Karpas-422 (cell line): ENCODE measurements at regions not wholly inside any gene's neighbourhood (a gene's known extent, or its start where the extent isn't known, plus 50 kb on each side); places are given as distances from the start of the nearest gene placed in this dataset.
"Not testable (repeated sequence)": the region's sequence is repeated elsewhere in the genome, so short reads cannot be mapped to it uniquely, and the experiment has no call there.

Source experiments
- DNase-seq: peaks from one replicate; pipeline ENCODE4 v3.0.0-alpha.2; 2015
- H2AFZ ChIP-seq: fragments of 200-600 bp; sonication (generic); 2 replicates; pipeline ENCODE4 v1.6.1; 2014; ENCODE audit warnings: antibody characterized with exemption, low read length, mixed read lengths
- H3K27ac ChIP-seq: fragments of 200-600 bp; sonication (generic); 2 replicates; pipeline ENCODE4 v1.5.1; 2014; ENCODE audit warnings: mild to moderate bottlenecking, low read length, moderate library complexity
- H3K27me3 ChIP-seq: fragments of 200-600 bp; sonication (generic); 2 replicates; pipeline ENCODE4 v1.6.1; 2014; ENCODE audit warnings: low read length, mixed read lengths
- H3K36me3 ChIP-seq: fragments of 200-600 bp; sonication (generic); 2 replicates; pipeline ENCODE4 v1.6.1; 2014; ENCODE audit warnings: low read length, mixed read lengths; ENCODE audit not compliant: insufficient read depth
- H3K4me1 ChIP-seq: fragments of 200-600 bp; sonication (generic); 2 replicates; pipeline ENCODE4 v1.6.1; 2014; ENCODE audit warnings: mild to moderate bottlenecking, low read length, mixed read lengths
- H3K4me2 ChIP-seq: fragments of 200-600 bp; sonication (generic); 2 replicates; pipeline ENCODE4 v1.6.1; 2014; ENCODE audit warnings: low read length, low read depth, mild to moderate bottlenecking; ENCODE audit not compliant: poor library complexity, severe bottlenecking
- H3K4me3 ChIP-seq: fragments of 200-600 bp; sonication (generic); 2 replicates; pipeline ENCODE4 v1.5.1; 2014; ENCODE audit warnings: mild to moderate bottlenecking, antibody characterized with exemption, low read length, mixed read lengths
- H3K79me2 ChIP-seq: fragments of 200-600 bp; sonication (generic); 2 replicates; pipeline ENCODE4 v1.6.1; 2014; ENCODE audit warnings: mild to moderate bottlenecking, low read length, mixed read lengths
- H3K9ac ChIP-seq: fragments of 200-600 bp; sonication (generic); 2 replicates; pipeline ENCODE4 v1.6.0; 2014; ENCODE audit warnings: low read length
- H3K9me2 ChIP-seq: fragments of 200-600 bp; sonication (generic), shearing (Covaris generic); replicated peaks from 2 replicates; pipeline ENCODE4 v1.6.0; 2014; ENCODE audit warnings: mild to moderate bottlenecking, low read length, moderate library complexity; ENCODE audit not compliant: insufficient read depth
- H3K9me3 ChIP-seq: fragments of 300-700, 200-600 bp; sonication (generic); 2 replicates; pipeline ENCODE4 v1.6.1; 2014; ENCODE audit warnings: low read length, mixed read lengths
- H4K20me1 ChIP-seq: fragments of 200-600 bp; sonication (generic); 2 replicates; pipeline ENCODE4 v1.6.1; 2014; ENCODE audit warnings: mild to moderate bottlenecking, antibody characterized with exemption, low read length, low read depth; ENCODE audit not compliant: insufficient read depth

DNA sequence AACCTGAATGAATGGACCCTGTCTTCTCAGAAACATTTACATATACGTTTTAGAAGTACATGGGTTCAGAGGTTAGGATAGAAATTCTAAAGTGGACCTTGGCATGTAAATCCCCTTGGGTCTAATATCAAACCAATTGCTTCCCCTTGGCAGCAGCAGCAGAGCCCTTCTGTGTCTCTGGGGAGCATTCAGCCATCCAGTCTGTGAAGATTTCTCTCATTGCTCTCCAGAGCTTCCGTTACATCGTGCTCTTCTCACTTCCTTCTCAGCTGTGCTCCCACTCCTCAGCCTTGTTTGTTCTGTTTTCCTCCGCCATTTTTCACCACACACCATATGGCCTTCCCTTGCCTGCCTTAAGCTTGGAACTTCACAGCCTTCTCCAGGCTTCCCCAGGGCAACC lies 61.5 kb upstream of the ATP1B1 start:
- H3K4me3 ChIP-seq: no peak overlapping the region
- no peaks in the 10 kb centered on the region for H3K79me2 ChIP-seq
- no peaks in the 10 kb centered on the region for H3K9me2 ChIP-seq
- H3K4me1 ChIP-seq: peaks cover 6% of the 10 kb centered on the region
- H3K9ac ChIP-seq: no peak overlapping the region
- no peaks in the 10 kb centered on the region for H3K27me3 ChIP-seq
- no peak overlapping the region for H3K4me2 ChIP-seq
- no peak overlapping the region for H3K27ac ChIP-seq
- no peak for DNase-seq
- no peak overlapping the region for H2AFZ ChIP-seq
- no peaks in the 10 kb centered on the region for H3K9me3 ChIP-seq
- H4K20me1 ChIP-seq: no peaks in the 10 kb centered on the region
- no peaks in the 10 kb centered on the region for H3K36me3 ChIP-seq

DNA sequence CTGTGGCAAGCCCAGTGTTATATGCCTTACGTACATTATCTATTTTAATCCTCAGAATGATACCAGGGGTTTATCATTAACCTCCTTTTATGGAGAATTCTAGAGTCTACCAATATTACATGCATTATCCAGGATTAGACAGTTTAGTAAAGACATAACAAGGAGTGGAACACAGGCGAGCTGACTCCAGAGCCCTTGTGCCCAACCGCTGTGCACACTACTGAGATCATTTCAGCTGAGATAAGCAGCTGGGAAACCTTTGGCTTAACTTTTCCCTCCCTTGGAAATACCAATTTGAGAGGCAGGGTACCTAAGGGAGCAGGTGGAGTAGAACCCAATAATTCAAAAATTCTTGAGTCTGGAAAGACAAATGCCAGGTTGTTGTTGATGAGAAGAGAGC lies 59.8 kb upstream of the ATP1B1 start:
- H2AFZ ChIP-seq: no peak overlapping the region
- no peaks in the 10 kb centered on the region for H3K79me2 ChIP-seq

DNA sequence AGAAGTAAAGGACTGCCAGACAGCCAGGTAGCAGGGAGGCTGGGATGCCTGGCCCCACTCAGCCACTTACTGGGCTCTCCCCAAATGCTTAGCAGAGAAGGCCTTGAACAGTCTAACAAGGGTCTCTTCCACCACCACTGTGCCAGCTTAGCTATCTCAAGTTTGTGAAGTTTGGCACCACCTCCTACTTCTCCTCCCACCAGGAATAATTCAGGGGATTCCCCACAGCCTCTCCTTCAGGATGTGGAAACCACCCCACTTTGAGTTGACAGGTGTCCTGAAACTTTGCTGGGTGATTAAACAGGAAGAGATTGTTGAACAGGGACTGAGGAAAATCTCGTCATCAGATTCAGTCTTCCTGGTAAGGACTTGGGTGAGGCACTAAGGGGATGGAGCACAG lies 59.4 kb upstream of the ATP1B1 start:
- H3K9ac ChIP-seq: no peak overlapping the region
- no peak overlapping the region for H3K4me2 ChIP-seq
- no peaks in the 10 kb centered on the region for H3K9me2 ChIP-seq
- no peaks in the 10 kb centered on the region for H4K20me1 ChIP-seq
- no peaks in the 10 kb centered on the region for H3K36me3 ChIP-seq
- H3K9me3 ChIP-seq: no peaks in the 10 kb centered on the region
- H3K4me1 ChIP-seq: peaks cover 6% of the 10 kb centered on the region
- no peaks in the 10 kb centered on the region for H3K79me2 ChIP-seq
- no peaks in the 10 kb centered on the region for H3K27me3 ChIP-seq
- no peak overlapping the region for H2AFZ ChIP-seq
- H3K4me3 ChIP-seq: no peak overlapping the region
- DNase-seq: no peak
- H3K27ac ChIP-seq: no peak overlapping the region

More for the DNA sequence above, 59.8 kb upstream of the ATP1B1 start:
- no peak overlapping the region for H3K4me2 ChIP-seq
- no peak overlapping the region for H3K9ac ChIP-seq
- no peaks in the 10 kb centered on the region for H3K36me3 ChIP-seq
- no peaks in the 10 kb centered on the region for H3K27me3 ChIP-seq
- H3K4me1 ChIP-seq: peaks cover 6% of the 10 kb centered on the region
- no peaks in the 10 kb centered on the region for H3K9me3 ChIP-seq
- H3K4me3 ChIP-seq: no peak overlapping the region
- H3K27ac ChIP-seq: no peak overlapping the region
- no peak for DNase-seq
- H4K20me1 ChIP-seq: no peaks in the 10 kb centered on the region
- H3K9me2 ChIP-seq: no peaks in the 10 kb centered on the region

DNA sequence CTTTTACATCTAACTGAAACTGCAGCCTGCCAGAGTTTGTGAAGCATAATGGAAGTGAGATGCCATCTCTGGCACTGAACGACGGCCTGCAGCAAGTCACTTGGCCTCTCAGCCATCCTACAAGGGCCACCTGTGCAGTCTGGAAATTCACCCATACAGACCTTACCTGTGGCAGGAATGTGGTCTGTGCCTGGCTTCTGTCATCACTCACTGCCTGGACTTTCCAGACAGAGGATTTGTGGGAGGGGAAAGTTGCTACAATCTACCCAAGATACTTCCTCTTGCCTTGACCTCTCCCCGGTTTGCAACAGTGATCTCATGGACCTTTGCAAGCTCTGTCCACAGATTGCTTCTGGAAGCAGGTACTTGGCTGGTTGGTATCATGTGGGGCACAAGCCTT lies 58.4 kb upstream of the ATP1B1 start:
- no peak for DNase-seq
- H3K4me1 ChIP-seq: peaks cover 6% of the 10 kb centered on the region

DNA sequence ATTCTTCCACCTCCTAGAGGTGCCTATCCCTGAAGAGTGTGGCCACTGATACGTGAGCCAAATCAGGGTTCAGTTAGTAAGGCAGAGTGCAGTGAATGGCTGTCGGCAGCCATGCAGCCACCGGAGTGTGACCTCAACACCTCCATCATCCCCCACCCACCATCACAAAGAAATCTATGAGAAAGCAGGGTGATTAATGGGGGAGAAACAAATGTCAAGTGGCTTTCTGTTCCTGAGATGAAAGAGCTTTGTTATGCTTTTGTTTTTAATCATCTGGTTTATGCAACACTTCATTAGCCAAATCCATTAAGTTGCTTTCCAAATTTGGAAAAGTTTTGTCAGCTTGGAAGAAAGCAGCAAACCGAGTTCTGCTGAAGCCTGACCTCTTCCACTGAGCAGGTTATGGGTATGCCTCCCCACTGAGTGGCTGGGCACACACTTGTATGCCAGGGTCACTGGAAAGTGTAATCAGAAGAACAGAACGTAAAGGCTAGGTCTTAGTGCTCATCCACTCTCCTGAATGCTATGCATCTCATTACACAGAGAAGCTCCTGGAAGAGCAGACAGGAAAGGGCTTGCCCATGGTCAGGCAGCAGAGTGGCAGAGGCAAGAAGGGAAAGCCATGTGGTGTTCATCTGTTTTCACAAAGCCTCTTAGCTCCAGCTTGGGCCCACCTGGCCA lies 57.1 kb upstream of the ATP1B1 start:
- H3K27ac ChIP-seq: no peak overlapping the region
- no peak overlapping the region for H2AFZ ChIP-seq
- DNase-seq: no peak
- no peaks in the 10 kb centered on the region for H4K20me1 ChIP-seq
- H3K79me2 ChIP-seq: no peaks in the 10 kb centered on the region
- H3K4me1 ChIP-seq: peaks cover 6% of the 10 kb centered on the region
- H3K27me3 ChIP-seq: no peaks in the 10 kb centered on the region
- no peak overlapping the region for H3K4me2 ChIP-seq
- H3K4me3 ChIP-seq: no peak overlapping the region
- no peak overlapping the region for H3K9ac ChIP-seq
- no peaks in the 10 kb centered on the region for H3K9me3 ChIP-seq
- H3K36me3 ChIP-seq: no peaks in the 10 kb centered on the region
- H3K9me2 ChIP-seq: no peaks in the 10 kb centered on the region

More for the DNA sequence above, 58.4 kb upstream of the ATP1B1 start:
- Histone ChIP-seq H3K9me2 (no peaks in the 10 kb centered on the region), H3K9ac (no peak overlapping the region), H4K20me1 (no peaks in the 10 kb centered on the region), H3K27ac (no peak overlapping the region), H2AFZ (no peak overlapping the region), H3K4me2 (no peak overlapping the region), H3K36me3 (no peaks in the 10 kb centered on the region), H3K79me2 (no peaks in the 10 kb centered on the region), H3K27me3 (no peaks in the 10 kb centered on the region), H3K9me3 (no peaks in the 10 kb centered on the region), H3K4me3 (no peak overlapping the region)

DNA sequence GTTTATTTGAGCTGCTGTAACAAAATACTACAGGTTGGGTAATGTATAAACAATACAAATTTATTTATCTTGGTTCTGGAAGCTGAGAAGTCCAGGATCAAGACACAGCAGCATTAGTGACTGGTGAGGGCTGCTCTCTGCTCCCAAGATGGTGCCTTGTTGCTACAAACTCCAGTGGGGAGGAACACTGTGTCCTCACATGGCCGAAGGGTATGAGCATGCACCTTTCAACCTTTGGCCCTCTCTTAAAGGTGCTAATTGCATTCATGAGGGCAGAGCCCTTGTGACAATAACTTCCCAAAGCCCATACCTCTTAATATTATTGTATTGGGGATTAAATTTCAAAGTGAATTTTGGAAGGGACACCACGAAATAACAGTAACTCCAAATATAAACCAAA lies 55.3 kb upstream of the ATP1B1 start:
- H3K4me3 ChIP-seq: no peak overlapping the region
- no peak overlapping the region for H2AFZ ChIP-seq
- H3K4me1 ChIP-seq: no peaks in the 10 kb centered on the region
- no peak overlapping the region for H3K27ac ChIP-seq
- H3K36me3 ChIP-seq: no peaks in the 10 kb centered on the region
- no peak overlapping the region for H3K4me2 ChIP-seq
- no peaks in the 10 kb centered on the region for H3K9me2 ChIP-seq
- no peak overlapping the region for H3K9ac ChIP-seq
- DNase-seq: no peak
- H3K79me2 ChIP-seq: no peaks in the 10 kb centered on the region
- H3K9me3 ChIP-seq: no peaks in the 10 kb centered on the region
- no peaks in the 10 kb centered on the region for H3K27me3 ChIP-seq
- H4K20me1 ChIP-seq: no peaks in the 10 kb centered on the region

DNA sequence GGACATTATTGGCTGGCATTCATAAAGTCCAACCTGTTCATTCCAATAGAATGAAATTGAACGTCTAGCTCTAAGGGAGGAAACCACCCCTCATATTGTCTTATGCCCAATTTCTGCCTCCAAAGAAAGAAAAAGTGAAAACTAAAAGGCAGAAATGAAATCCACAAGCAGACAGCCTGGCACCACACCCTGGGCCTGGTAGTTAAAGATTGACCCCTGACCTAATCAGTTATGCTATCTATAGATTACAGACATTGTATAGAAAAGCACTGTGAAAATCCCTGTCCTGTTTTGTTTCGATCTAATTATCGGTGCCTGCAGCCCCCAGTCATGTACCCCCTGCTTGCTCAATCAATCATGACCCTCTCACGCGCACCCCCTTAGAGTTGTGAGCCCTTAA lies 54.3 kb upstream of the ATP1B1 start:
- not testable (repeated sequence) for H3K36me3 ChIP-seq, H3K4me2 ChIP-seq, H3K4me1 ChIP-seq, H2AFZ ChIP-seq, H3K79me2 ChIP-seq, H3K27ac ChIP-seq, H4K20me1 ChIP-seq, H3K4me3 ChIP-seq, DNase-seq, H3K9me2 ChIP-seq, H3K9ac ChIP-seq, H3K27me3 ChIP-seq, H3K9me3 ChIP-seq

DNA sequence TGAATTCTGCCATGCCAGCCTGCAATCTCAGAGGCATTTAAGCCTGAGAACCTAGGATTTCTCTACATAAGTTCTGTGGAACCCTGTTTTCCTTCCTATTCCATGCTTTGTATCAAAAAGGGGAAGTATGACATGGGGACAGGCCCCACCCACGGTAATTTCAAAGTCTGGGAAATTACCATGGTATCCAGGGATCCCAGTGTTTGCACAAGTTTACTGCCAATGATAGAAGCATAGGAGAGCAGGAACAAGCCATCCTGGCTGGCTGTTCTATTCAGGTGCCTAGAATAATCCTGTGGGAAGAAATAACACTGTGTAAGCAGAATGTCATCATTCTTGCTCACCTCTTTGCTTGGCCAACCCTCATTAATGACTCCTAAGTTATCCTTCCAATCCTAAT lies 53.8 kb upstream of the ATP1B1 start:
- H3K27ac ChIP-seq: no peak overlapping the region
- no peak for DNase-seq
- no peaks in the 10 kb centered on the region for H3K9me3 ChIP-seq
- no peak overlapping the region for H2AFZ ChIP-seq
- no peak overlapping the region for H3K9ac ChIP-seq
- no peaks in the 10 kb centered on the region for H3K4me1 ChIP-seq
- H3K4me3 ChIP-seq: no peak overlapping the region
- no peaks in the 10 kb centered on the region for H3K36me3 ChIP-seq
- no peaks in the 10 kb centered on the region for H4K20me1 ChIP-seq
- H3K27me3 ChIP-seq: no peaks in the 10 kb centered on the region
- no peak overlapping the region for H3K4me2 ChIP-seq
- no peaks in the 10 kb centered on the region for H3K9me2 ChIP-seq
- no peaks in the 10 kb centered on the region for H3K79me2 ChIP-seq

DNA sequence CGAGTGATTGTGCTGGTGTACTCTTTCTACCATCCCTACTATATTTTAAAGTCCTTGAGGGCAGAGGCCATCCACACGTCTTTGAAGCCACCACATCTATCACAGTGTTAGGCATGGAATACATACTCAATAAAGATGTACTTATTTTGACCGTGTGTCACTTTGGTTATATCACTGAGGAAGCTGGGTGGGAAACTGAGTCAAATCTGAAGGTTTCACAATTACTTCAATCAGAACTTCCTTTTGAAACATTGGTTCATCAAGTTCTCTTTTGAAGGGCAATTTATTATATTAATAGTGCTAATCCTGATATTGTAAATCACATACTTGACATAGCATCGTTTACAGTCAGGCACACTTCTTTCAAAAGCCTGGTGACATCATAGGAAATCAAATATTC lies 53.3 kb upstream of the ATP1B1 start:
- no peaks in the 10 kb centered on the region for H3K79me2 ChIP-seq
- DNase-seq: no peak
- H3K9me2 ChIP-seq: no peaks in the 10 kb centered on the region
- H3K9ac ChIP-seq: no peak overlapping the region
- H3K36me3 ChIP-seq: no peaks in the 10 kb centered on the region
- H3K4me3 ChIP-seq: no peak overlapping the region
- H3K4me1 ChIP-seq: no peaks in the 10 kb centered on the region
- no peaks in the 10 kb centered on the region for H3K9me3 ChIP-seq
- H3K4me2 ChIP-seq: no peak overlapping the region
- H3K27me3 ChIP-seq: no peaks in the 10 kb centered on the region
- H3K27ac ChIP-seq: no peak overlapping the region
- H4K20me1 ChIP-seq: no peaks in the 10 kb centered on the region
- H2AFZ ChIP-seq: no peak overlapping the region
